IMR-90 (cell line): ENCODE measurements at regions not wholly inside any gene's neighbourhood (a gene's known extent, or its start where the extent isn't known, plus 50 kb on each side); places are given as distances from the start of the nearest gene placed in this dataset.

Experiments
- ATAC-seq: fragments of 200-7000 bp; cut with Tn5 transposase; 2 replicates; pipeline ENCODE4 v1.9.1; 2020; ENCODE audit warnings: low read depth, mild to moderate bottlenecking, moderate library complexity
- BruUV-seq: library from RNA; stranded (reverse); fragments of 400-500 nt; replicated peaks from 2 replicates; lab custom pipeline; 2021; lab: Mats Ljungman, UMichigan
- CTCF ChIA-PET: fragments of 300-600 bp; formaldehyde crosslinking; extraction: SDS; loops from one replicate; lab custom pipeline; 2021; ENCODE audit warnings: antibody characterized with exemption; lab: Yijun Ruan, JAX
- POLR2A ChIA-PET: fragments of 300-600 bp; sonication (Branson Sonifier 250); formaldehyde crosslinking; loops from one replicate; lab custom pipeline; 2022; ENCODE audit warnings: antibody characterized with exemption; ENCODE audit not compliant: unreplicated experiment; lab: Charles Lee
- DNase-seq: peaks from one replicate; pipeline ENCODE4 v3.0.0; 2013
- H2AFZ ChIP-seq: replicated peaks from 2 replicates; pipeline ENCODE3; 2013; ENCODE audit warnings: low read length, mild to moderate bottlenecking; ENCODE audit not compliant: poor library complexity
- H2AK5ac ChIP-seq: 2 replicates; pipeline ENCODE4 v1.6.1; 2013; ENCODE audit warnings: low read depth, low read length, inconsistent platforms
- H2AK9ac ChIP-seq: replicated peaks from 2 replicates; pipeline ENCODE3; 2013; ENCODE audit warnings: mild to moderate bottlenecking, low read depth, low read length, moderate library complexity; ENCODE audit not compliant: poor library complexity
- H2BK120ac ChIP-seq: 2 replicates; pipeline ENCODE4 v1.6.1; 2013; ENCODE audit warnings: low read depth, low read length, inconsistent platforms
- H2BK15ac ChIP-seq: 3 replicates; pipeline ENCODE4 v1.6.1; 2013; ENCODE audit warnings: low read depth, low read length, inconsistent platforms
- H2BK20ac ChIP-seq: 2 replicates; pipeline ENCODE4 v1.6.1; 2013; ENCODE audit warnings: low read depth, mild to moderate bottlenecking, inconsistent platforms, low read length, moderate library complexity
- H2BK5ac ChIP-seq: 2 replicates; pipeline ENCODE4 v1.6.1; 2013; ENCODE audit warnings: mild to moderate bottlenecking, low read depth, low read length, inconsistent platforms; ENCODE audit not compliant: poor library complexity, severe bottlenecking
- H3K14ac ChIP-seq: replicated peaks from 2 replicates; pipeline ENCODE4 v1.6.1; 2013; ENCODE audit warnings: low read depth, low read length, inconsistent platforms
- H3K18ac ChIP-seq: 2 replicates; pipeline ENCODE4 v1.6.1; 2013; ENCODE audit warnings: low read depth, low read length, control low read depth
- H3K23ac ChIP-seq: 2 replicates; pipeline ENCODE4 v1.6.1; 2013; ENCODE audit warnings: low read depth, low read length, inconsistent platforms
- H3K27ac ChIP-seq: 2 replicates; pipeline ENCODE4 v1.5.1; 2013; ENCODE audit warnings: mild to moderate bottlenecking, control low read depth, low read length; ENCODE audit not compliant: insufficient read depth
- H3K27me3 ChIP-seq: 2 replicates; pipeline ENCODE4 v1.6.1; 2013; ENCODE audit warnings: low read length; ENCODE audit not compliant: control insufficient read depth, insufficient read depth
- H3K36me3 ChIP-seq: 2 replicates; pipeline ENCODE4 v1.6.1; 2013; ENCODE audit warnings: low read length, mixed read lengths; ENCODE audit not compliant: control insufficient read depth, insufficient read depth
- H3K4ac ChIP-seq: 2 replicates; pipeline ENCODE4 v1.6.1; 2013; ENCODE audit warnings: low read depth, low read length, inconsistent platforms
- H3K4me1 ChIP-seq: 2 replicates; pipeline ENCODE4 v1.6.1; 2013; ENCODE audit warnings: low read length, mixed read lengths; ENCODE audit not compliant: control insufficient read depth, insufficient read depth
- H3K4me2 ChIP-seq: 2 replicates; pipeline ENCODE4 v1.6.1; 2013; ENCODE audit warnings: low read depth, mild to moderate bottlenecking, control low read depth, low read length, moderate library complexity
- H3K4me3 ChIP-seq: 2 replicates; pipeline ENCODE4 v1.5.1; 2013; ENCODE audit warnings: low read depth, mild to moderate bottlenecking, control low read depth, low read length, moderate library complexity; ENCODE audit not compliant: insufficient read depth
- H3K56ac ChIP-seq: 2 replicates; pipeline ENCODE4 v1.6.1; 2013; ENCODE audit warnings: low read length, inconsistent platforms; ENCODE audit not compliant: insufficient read depth; ENCODE audit errors: extremely low read depth
- H3K79me1 ChIP-seq, 2 experiments: 2 replicates each; pipeline ENCODE4 v1.6.1; 2013; ENCODE audit warnings: low read length in 2 of 2, inconsistent platforms in 1 of 2, low read depth in 1 of 2
- H3K9ac ChIP-seq: 2 replicates; pipeline ENCODE4 v1.6.1; 2013; ENCODE audit warnings: low read depth, low read length, control low read depth
- H3K9me1 ChIP-seq: 2 replicates; pipeline ENCODE4 v1.6.1; 2013; ENCODE audit warnings: low read length, inconsistent platforms; ENCODE audit not compliant: insufficient read depth
- H3K9me3 ChIP-seq: 2 replicates; pipeline ENCODE4 v1.6.1; 2013; ENCODE audit warnings: low read length; ENCODE audit not compliant: control insufficient read depth, insufficient read depth
- H4K20me1 ChIP-seq: 2 replicates; pipeline ENCODE4 v1.6.1; 2013; ENCODE audit warnings: low read length, inconsistent platforms; ENCODE audit not compliant: insufficient read depth
- H4K5ac ChIP-seq: 2 replicates; pipeline ENCODE4 v1.6.1; 2013; ENCODE audit warnings: mild to moderate bottlenecking, low read depth, low read length, control low read depth
- H4K8ac ChIP-seq, 2 experiments: 2 replicates each; pipeline ENCODE4 v1.6.1; 2013; ENCODE audit warnings: low read depth in 2 of 2, low read length in 2 of 2, control low read depth in 1 of 2, inconsistent platforms in 1 of 2
- H4K91ac ChIP-seq: 2 replicates; pipeline ENCODE4 v1.6.1; 2013; ENCODE audit warnings: low read depth, low read length, inconsistent platforms; ENCODE audit not compliant: insufficient read depth
- BHLHE40 ChIP-seq: fragments of 150-350 bp; IDR thresholded peaks from 2 replicates; pipeline ENCODE4 v1.6.1; 2016; ENCODE audit warnings: mild to moderate bottlenecking, low read depth, low read length
- CEBPB ChIP-seq: IDR thresholded peaks from 2 replicates; pipeline ENCODE4 v1.6.1; 2012; ENCODE audit warnings: low read depth, low read length, improper control_type of control experiment
- CHD1 ChIP-seq: IDR thresholded peaks from 2 replicates; pipeline ENCODE4 v1.6.1; 2012; ENCODE audit warnings: low read depth, low read length, improper control_type of control experiment
- CTCF ChIP-seq: conservative IDR thresholded peaks from 2 replicates; pipeline ENCODE4 v1.5.1; 2012; ENCODE audit warnings: mild to moderate bottlenecking, low read depth, low read length, improper control_type of control experiment
- FOS ChIP-seq: fragments of 150-350 bp; IDR thresholded peaks from 2 replicates; pipeline ENCODE4 v1.6.1; 2016; ENCODE audit warnings: low read depth, low read length
- MAFK ChIP-seq: IDR thresholded peaks from 2 replicates; pipeline ENCODE4 v1.6.1; 2012; ENCODE audit warnings: low read depth, low read length, improper control_type of control experiment
- MAZ ChIP-seq: IDR thresholded peaks from 2 replicates; pipeline ENCODE4 v1.6.1; 2012; ENCODE audit warnings: low read depth, mild to moderate bottlenecking, low read length, improper control_type of control experiment, moderate library complexity, borderline replicate concordance
- NFE2L2 ChIP-seq: fragments of 150-350 bp; IDR thresholded peaks from 2 replicates; pipeline ENCODE4 v1.6.1; 2016; ENCODE audit warnings: low read depth, mild to moderate bottlenecking, low read length
- POLR2A ChIP-seq: IDR thresholded peaks from 2 replicates; pipeline ENCODE4 v1.6.1; 2012; ENCODE audit warnings: mild to moderate bottlenecking, low read depth, low read length
- RCOR1 ChIP-seq: IDR thresholded peaks from 2 replicates; pipeline ENCODE4 v1.6.1; 2012; ENCODE audit warnings: mild to moderate bottlenecking, low read length, improper control_type of control experiment; ENCODE audit not compliant: insufficient replicate concordance
- RFX5 ChIP-seq: IDR thresholded peaks from 2 replicates; pipeline ENCODE4 v1.8.0; 2012; ENCODE audit warnings: low read depth, mild to moderate bottlenecking, low read length, moderate library complexity
- SMC3 ChIP-seq: fragments of 150-350 bp; IDR thresholded peaks from 2 replicates; pipeline ENCODE4 v1.6.1; 2016; ENCODE audit warnings: low read depth, mild to moderate bottlenecking, antibody characterized with exemption, low read length, moderate library complexity
- USF2 ChIP-seq: fragments of 150-350 bp; IDR thresholded peaks from 2 replicates; pipeline ENCODE4 v1.6.1; 2017; ENCODE audit warnings: mild to moderate bottlenecking, antibody characterized with exemption, low read length, low read depth
- WGBS, 2 experiments: methylation state at CpG; one replicate each; pipeline versions ENCODE4 v1.1.5 to v1.1.7; 2013; ENCODE audit warnings: missing lambda C conversion rate in 2 of 2; ENCODE audit not compliant: insufficient read length in 1 of 2; ENCODE audit errors: extremely low coverage in 2 of 2; 5-methylcytosine and 5-hydroxymethylcytosine counted together
- dilution Hi-C: fragments of 300-500 bp; cut with HindIII; formaldehyde crosslinking; loops from one replicate; pipeline ENCODE4 v1.14.3; 2018; ENCODE audit warnings: low sequenced_read_pairs; ENCODE audit not compliant: unreplicated experiment
- in situ Hi-C: fragments of 300-500 bp; cut with MboI; formaldehyde crosslinking; loops from 3 replicates; pipeline ENCODE4 v1.14.3; 2019; ENCODE audit warnings: low sequenced_read_pairs, inconsistent platforms, mixed read lengths
- intact Hi-C: fragments of 100-400 bp; cut with micrococcal nuclease; formaldehyde crosslinking; loops from 2 replicates; pipeline ENCODE4 v1.10.0; 2022

- intact Hi-C loops (no loop called here), in situ Hi-C loops (no loop called here), dilution Hi-C loops (no loop called here)
- Histone ChIP-seq H3K23ac (no peak overlapping the region), H3K4me2 (no peak overlapping the region), H2BK120ac (no peak overlapping the region), H3K4me1 (no peaks in the 10 kb centered on the region), H4K5ac (no peak overlapping the region), H3K79me1 (no peaks in the 10 kb centered on the region), H2BK5ac (no peak overlapping the region), H3K9me3 (peaks cover 27% of the 10 kb centered on the region), H4K8ac (no peak overlapping the region), H2BK15ac (no peak overlapping the region), H3K4me3 (no peak overlapping the region), H3K9ac (no peak overlapping the region), H2AK9ac (peak overlapping the region; percentile 13), H3K14ac (no peak overlapping the region), H3K36me3 (no peaks in the 10 kb centered on the region), H2AFZ (no peak overlapping the region), H2AK5ac (no peak overlapping the region), H4K20me1 (no peaks in the 10 kb centered on the region), H3K18ac (no peak overlapping the region), H4K91ac (no peak overlapping the region), H3K9me1 (no peaks in the 10 kb centered on the region), H3K4ac (no peak overlapping the region), H3K56ac (no peak overlapping the region), H2BK20ac (no peak overlapping the region), H3K27ac (no peak overlapping the region), H3K27me3 (no peaks in the 10 kb centered on the region)
- WGBS, 2 experiments, result 57% methylated on average over 5 of the region's 24 CpGs; no CpG with 5 or more reads in 1 of the 2 experiments
- TF ChIP-seq RCOR1 (no peak), CHD1 (no peak), FOS (no peak), MAZ (no peak), MAFK (no peak), POLR2A (no peak), NFE2L2 (no peak), RFX5 (no peak), USF2 (no peak), CTCF (no peak), SMC3 (no peak), CEBPB (no peak), BHLHE40 (no peak)
- CTCF ChIA-PET, result no interaction called here
- ATAC-seq, result no peak
- BruUV-seq, result no TSS peak
- no peak for DNase-seq
- POLR2A ChIA-PET, result no interaction called here
Measured at GRCh38 chr6:169899481-169900145, 148.2 kb downstream of the ERMARD start.
